Vagina (tissue), 2 donors: ENCODE measurements at regions not wholly inside any gene's neighbourhood (a gene's known extent, or its start where the extent isn't known, plus 50 kb on each side); places are given as distances from the start of the nearest gene placed in this dataset.

Source experiments
- CTCF ChIP-seq, 3 experiments: fragments of 450-650 bp in 2 of 3; fragments of 200-600 bp in 1 of 3; sonication (generic) in 1 of 3; IDR thresholded peaks; one replicate each; pipeline ENCODE4 v1.5.1; 2017 to 2019; ENCODE audit warnings: antibody characterized with exemption in 3 of 3, mild to moderate bottlenecking in 2 of 3, moderate library complexity in 2 of 3
- POLR2A ChIP-seq, 2 donors: fragments of 450-650 bp; IDR thresholded peaks; one replicate each; pipeline ENCODE4 v1.6.1; 2017; ENCODE audit warnings: antibody characterized with exemption in 2 of 2, mild to moderate bottlenecking in 2 of 2, moderate library complexity in 2 of 2
- POLR2AphosphoS5 ChIP-seq, 2 donors: sonication (generic); formaldehyde crosslinking; IDR thresholded peaks; one replicate each; pipeline ENCODE4 v1.9.0; 2017; ENCODE audit warnings: antibody characterized with exemption in 2 of 2, mild to moderate bottlenecking in 2 of 2, low read depth in 1 of 2; ENCODE audit not compliant: insufficient read depth in 1 of 2

GRCh38 chr10:4717670-4718069, 108.3 kb upstream of the AKR1E2 start:
- no peak for TF ChIP-seq CTCF (IDR thresholded peaks at IDR 0.05)
- no peak for TF ChIP-seq POLR2A (IDR thresholded peaks at IDR 0.05)
- TF ChIP-seq POLR2AphosphoS5 (IDR thresholded peaks at IDR 0.05; ENCODE audit: insufficient read depth in 1 of 2, low read depth in 1 of 2), result no peak
